Suprapubic skin (tissue), 4 donors: ENCODE measurements at regions not wholly inside any gene's neighbourhood (a gene's known extent, or its start where the extent isn't known, plus 50 kb on each side); places are given as distances from the start of the nearest gene placed in this dataset.

Experiments used
- DNase-seq, 2 donors: peaks; one replicate each; pipeline ENCODE4 v3.0.0-alpha.2; 2019; ENCODE audit warnings: low spot score in 2 of 2
- H3K27ac ChIP-seq: fragments of 200-600 bp; sonication (generic); one replicate; pipeline ENCODE4 v1.5.1; 2019
- H3K27me3 ChIP-seq: fragments of 200-600 bp; sonication (generic); one replicate; pipeline ENCODE4 v1.5.1; 2019
- H3K36me3 ChIP-seq: fragments of 200-600 bp; sonication (generic); one replicate; pipeline ENCODE4 v1.5.1; 2019
- H3K4me1 ChIP-seq: fragments of 200-600 bp; sonication (generic); one replicate; pipeline ENCODE4 v1.5.1; 2019
- H3K4me3 ChIP-seq: fragments of 200-600 bp; sonication (generic); one replicate; pipeline ENCODE4 v1.5.1; 2019; ENCODE audit warnings: mild to moderate bottlenecking
- H3K9me3 ChIP-seq: fragments of 200-600 bp; sonication (generic); one replicate; pipeline ENCODE4 v1.5.1; 2019
- CTCF ChIP-seq, 2 donors: fragments of 200-600 bp in 1 of 2; fragments of 450-650 bp in 1 of 2; sonication (generic) in 1 of 2; IDR thresholded peaks; one replicate each; pipeline ENCODE4 v1.5.1; 2016 to 2019; ENCODE audit warnings: antibody characterized with exemption in 2 of 2, mild to moderate bottlenecking in 1 of 2, moderate library complexity in 1 of 2
- EP300 ChIP-seq: sonication (generic); formaldehyde crosslinking; IDR thresholded peaks from one replicate; pipeline ENCODE4 v1.6.1; 2017; ENCODE audit warnings: antibody characterized with exemption
- POLR2A ChIP-seq, 2 donors: fragments of 450-650 bp; IDR thresholded peaks; one replicate each; pipeline ENCODE4 v1.6.1; 2017; ENCODE audit warnings: antibody characterized with exemption in 2 of 2, mild to moderate bottlenecking in 2 of 2, moderate library complexity in 2 of 2
- POLR2AphosphoS5 ChIP-seq, 3 donors: sonication (generic); formaldehyde crosslinking; IDR thresholded peaks; one replicate each; pipeline ENCODE4 v1.6.1; 2017; ENCODE audit warnings: antibody characterized with exemption in 3 of 3
- WGBS: methylation state at CpG from one replicate; pipeline ENCODE4 v1.1.5; 2018; 5-methylcytosine and 5-hydroxymethylcytosine counted together

GRCh38 chr12:115511305-115511704 lies 766.2 kb downstream of the MED13L start:
- Histone ChIP-seq H3K27me3 (no peaks in the 10 kb centered on the region), H3K27ac (no peak overlapping the region)
- DNase-seq = no peak

GRCh38 chr12:115508990-115509389 lies 768.5 kb downstream of the MED13L start:
- Histone ChIP-seq H3K4me1 (no peaks in the 10 kb centered on the region), H3K4me3 (no peak overlapping the region), H3K36me3 (no peaks in the 10 kb centered on the region), H3K27me3 (no peaks in the 10 kb centered on the region), H3K27ac (no peak overlapping the region), H3K9me3 (no peaks in the 10 kb centered on the region)
- DNase-seq = no peak
- 93% methylated on average over 4 of the region's 4 CpGs for WGBS
- TF ChIP-seq POLR2A (IDR thresholded peaks at IDR 0.05) (no peak), CTCF (IDR thresholded peaks at IDR 0.05) (no peak), POLR2AphosphoS5 (IDR thresholded peaks at IDR 0.05) (no peak), EP300 (no peak)

More at GRCh38 chr12:115511305-115511704, 766.2 kb downstream of the MED13L start:
- H3K36me3 ChIP-seq = no peaks in the 10 kb centered on the region
- TF ChIP-seq POLR2A (IDR thresholded peaks at IDR 0.05) = no peak
- no peak for TF ChIP-seq EP300
- TF ChIP-seq POLR2AphosphoS5 (IDR thresholded peaks at IDR 0.05) = no peak
- TF ChIP-seq CTCF (IDR thresholded peaks at IDR 0.05) = no peak
- H3K4me3 ChIP-seq = no peak overlapping the region
- 78% methylated on average over 2 of the region's 2 CpGs for WGBS
- H3K9me3 ChIP-seq = no peaks in the 10 kb centered on the region
- H3K4me1 ChIP-seq = no peaks in the 10 kb centered on the region

- Histone ChIP-seq H3K4me3 (no peak overlapping the region), H3K9me3 (no peaks in the 10 kb centered on the region), H3K4me1 (no peaks in the 10 kb centered on the region), H3K36me3 (no peaks in the 10 kb centered on the region), H3K27me3 (no peaks in the 10 kb centered on the region), H3K27ac (no peak overlapping the region)
- TF ChIP-seq POLR2AphosphoS5 (IDR thresholded peaks at IDR 0.05) = no peak
- no peak for TF ChIP-seq CTCF (IDR thresholded peaks at IDR 0.05)
- no peak for TF ChIP-seq POLR2A (IDR thresholded peaks at IDR 0.05)
- TF ChIP-seq EP300 = no peak
- WGBS = 54% methylated on average over 10 of the region's 10 CpGs
- no peak for DNase-seq
Observed at GRCh38 chr12:115507951-115508722, 769.4 kb downstream of the MED13L start.

- Histone ChIP-seq H3K27me3 (no peaks in the 10 kb centered on the region), H3K4me1 (no peaks in the 10 kb centered on the region), H3K9me3 (no peaks in the 10 kb centered on the region), H3K4me3 (no peak overlapping the region), H3K36me3 (no peaks in the 10 kb centered on the region), H3K27ac (no peak overlapping the region)
- TF ChIP-seq POLR2AphosphoS5 (IDR thresholded peaks at IDR 0.05) (no peak), POLR2A (IDR thresholded peaks at IDR 0.05) (no peak), EP300 (no peak), CTCF (IDR thresholded peaks at IDR 0.05) (no peak)
- WGBS = 85% methylated on average over 5 of the region's 5 CpGs
- DNase-seq = no peak
Observed at GRCh38 chr12:115507560-115507889, 770.0 kb downstream of the MED13L start.

- TF ChIP-seq EP300 = no peak
- TF ChIP-seq CTCF (IDR thresholded peaks at IDR 0.05) = no peak
- TF ChIP-seq POLR2A (IDR thresholded peaks at IDR 0.05) = no peak
- TF ChIP-seq POLR2AphosphoS5 (IDR thresholded peaks at IDR 0.05) = no peak
- H3K36me3 ChIP-seq = no peaks in the 10 kb centered on the region
- H3K4me3 ChIP-seq = no peak overlapping the region
- H3K27ac ChIP-seq = no peak overlapping the region
- no peak for DNase-seq
- H3K4me1 ChIP-seq = no peaks in the 10 kb centered on the region
- no peaks in the 10 kb centered on the region for H3K9me3 ChIP-seq
- no peaks in the 10 kb centered on the region for H3K27me3 ChIP-seq
- 68% methylated on average over 5 of the region's 5 CpGs for WGBS
Observed at GRCh38 chr12:115506822-115507559, 770.5 kb downstream of the MED13L start.
